HepG2 (cell line): ENCODE measurements at regions not wholly inside any gene's neighbourhood (a gene's known extent, or its start where the extent isn't known, plus 50 kb on each side); places are given as distances from the start of the nearest gene placed in this dataset.

Experiments
- ATAC-seq: fragments of 200-7000 bp; cut with Tn5 transposase; 3 replicates; pipeline ENCODE4 v1.9.1; 2020; ENCODE audit warnings: mild to moderate bottlenecking, moderate library complexity
- BruUV-seq: library from RNA; stranded (reverse); fragments of 400-500 nt; replicated peaks from 2 replicates; lab custom pipeline; 2021; lab: Mats Ljungman, UMichigan
- CTCF ChIA-PET: fragments of 300-600 bp; formaldehyde crosslinking; extraction: SDS; loops from one replicate; lab custom pipeline; 2021; ENCODE audit warnings: low total read pairs, inconsistent platforms, low intra/inter-chr PET ratio; lab: Yijun Ruan, JAX
- POLR2A ChIA-PET: fragments of 350-600 bp; sonication (Branson Sonifier 250); formaldehyde crosslinking; loops from one replicate; lab custom pipeline; 2020; ENCODE audit warnings: antibody characterized with exemption, inconsistent platforms; lab: Yijun Ruan, JAX
- DNase-seq: peaks from one replicate; pipeline ENCODE4 v3.0.0-alpha.2; 2015; ENCODE audit warnings: low spot score
- FAIRE-seq: peaks from 3 replicates; lab custom pipeline; 2011; peaks lifted over from hg19 to GRCh38; lab: Jason Lieb, UNC
- H2AFZ ChIP-seq: one replicate; pipeline ENCODE4 v1.6.1; 2011; ENCODE audit warnings: low read length, inconsistent platforms
- H3K27ac ChIP-seq: fragments of 300-600 bp; 3 replicates; pipeline ENCODE4 v1.8.0; 2011; ENCODE audit warnings: mixed run types, mild to moderate bottlenecking, mixed read lengths, low read length, inconsistent platforms; ENCODE audit not compliant: insufficient read depth; ENCODE audit errors: extremely low read length
- H3K27me3 ChIP-seq, 2 experiments: fragments of 200-600 bp in 1 of 2; 2 replicates in 1 of 2; 3 replicates in 1 of 2; pipeline versions ENCODE4 v1.6.0 to v1.8.0; 2011; ENCODE audit warnings: low read length in 2 of 2, mild to moderate bottlenecking in 2 of 2, moderate library complexity in 2 of 2, inconsistent platforms in 1 of 2; ENCODE audit not compliant: insufficient read depth in 2 of 2, control insufficient read depth in 1 of 2
- H3K36me3 ChIP-seq, 2 experiments: fragments of 200-600 bp in 1 of 2; replicated peaks in 1 of 2; 2 replicates in 1 of 2; 3 replicates in 1 of 2; pipeline versions ENCODE4 v1.5.1 to v1.8.0; 2011; ENCODE audit warnings: low read length in 2 of 2, inconsistent platforms in 1 of 2; ENCODE audit not compliant: insufficient read depth in 2 of 2, control insufficient read depth in 1 of 2
- H3K4me1 ChIP-seq: 2 replicates; pipeline ENCODE4 v1.5.1; 2012; ENCODE audit warnings: low read length, inconsistent platforms; ENCODE audit not compliant: insufficient read depth
- H3K4me2 ChIP-seq: 2 replicates; pipeline ENCODE4 v1.6.0; 2011; ENCODE audit warnings: low read depth, low read length, inconsistent platforms
- H3K4me3 ChIP-seq, 3 experiments: fragments of 200-600 bp in 1 of 3; sonication (generic), shearing (Covaris generic) in 1 of 3; replicated peaks in 1 of 3; 2 replicates each; pipeline ENCODE4 v1.5.1; 2011 to 2016; ENCODE audit warnings: low read length in 3 of 3, inconsistent platforms in 2 of 3, low read depth in 2 of 3, mild to moderate bottlenecking in 2 of 3, control low read depth in 1 of 3, mixed read lengths in 1 of 3; ENCODE audit not compliant: insufficient read depth in 1 of 3
- H3K79me2 ChIP-seq: one replicate; pipeline ENCODE4 v1.6.1; 2011; ENCODE audit warnings: low read length, inconsistent platforms; ENCODE audit not compliant: insufficient read depth
- H3K9ac ChIP-seq: 2 replicates; pipeline ENCODE4 v1.6.0; 2011; ENCODE audit warnings: mild to moderate bottlenecking, low read depth, low read length, inconsistent platforms; ENCODE audit not compliant: insufficient read depth
- H3K9me3 ChIP-seq: 2 replicates; pipeline ENCODE4 v1.5.1; 2012; ENCODE audit warnings: mild to moderate bottlenecking, low read length
- H4K20me1 ChIP-seq: 2 replicates; pipeline ENCODE4 v1.6.0; 2011; ENCODE audit warnings: inconsistent platforms, mild to moderate bottlenecking, low read length, moderate library complexity; ENCODE audit not compliant: insufficient read depth
- BHLHE40 ChIP-seq: IDR thresholded peaks from 2 replicates; pipeline ENCODE4 v1.6.1; 2011; ENCODE audit warnings: low read length, improper control_type of control experiment
- CREBL2 ChIP-seq: sonication (generic); formaldehyde crosslinking; IDR thresholded peaks from 2 replicates; pipeline ENCODE4 v1.8.1; 2023; ENCODE audit warnings: missing genetic modification reagents, mild to moderate bottlenecking, borderline replicate concordance
- NFYC ChIP-seq: IDR thresholded peaks from 2 replicates; pipeline ENCODE4 v1.6.1; 2016; ENCODE audit warnings: missing genetic modification reagents, missing compliant biosample characterization
- PITX1 ChIP-seq: sonication (generic); formaldehyde crosslinking; IDR thresholded peaks from 2 replicates; pipeline ENCODE4 v1.5.1; 2020; ENCODE audit warnings: mild to moderate bottlenecking, missing genetic modification reagents
- ZFP37 ChIP-seq: sonication (generic); formaldehyde crosslinking; IDR thresholded peaks from 2 replicates; pipeline ENCODE4 v1.4.0; 2020; ENCODE audit warnings: missing genetic modification reagents, borderline replicate concordance
- ZNF281 ChIP-seq: sonication (generic); formaldehyde crosslinking; IDR thresholded peaks from 2 replicates; pipeline ENCODE4 v1.4.0; 2020; ENCODE audit warnings: missing genetic modification reagents, borderline replicate concordance
- ZNF335 ChIP-seq: sonication (generic); formaldehyde crosslinking; IDR thresholded peaks from 2 replicates; pipeline ENCODE4 v1.4.0; 2020; ENCODE audit warnings: missing genetic modification reagents
- ZNF577 ChIP-seq: sonication (generic); formaldehyde crosslinking; IDR thresholded peaks from 2 replicates; pipeline ENCODE4 v1.4.0; 2020; ENCODE audit warnings: mild to moderate bottlenecking, low read depth, missing genetic modification reagents, borderline replicate concordance
- ZSCAN25 ChIP-seq: sonication (generic); formaldehyde crosslinking; IDR thresholded peaks from 2 replicates; pipeline ENCODE4 v1.8.0; 2022; ENCODE audit warnings: mild to moderate bottlenecking, missing genetic modification reagents
- WGBS: methylation state at CpG from one replicate; pipeline ENCODE4 v1.1.6; 2017; ENCODE audit warnings: low lambda C conversion rate; 5-methylcytosine and 5-hydroxymethylcytosine counted together
- in situ Hi-C: cut with HindIII; loops from 2 replicates; pipeline ENCODE4 v1.10.0; 2017; ENCODE audit warnings: low pct_unique_long_range_greater_than_20kb; ENCODE audit not compliant: extremely low pct_ligation_motif_present
- intact Hi-C: fragments of 100-400 bp; cut with micrococcal nuclease; formaldehyde crosslinking; loops from one replicate; pipeline ENCODE4 v1.10.0; 2022; ENCODE audit not compliant: unreplicated experiment
- TF ChIP-seq, protein P1 (sequence below): IDR thresholded peaks from 2 replicates; pipeline ENCODE4 v1.6.1; 2016; ENCODE audit warnings: low read depth
- TF ChIP-seq, protein P2 (sequence below): sonication (generic); formaldehyde crosslinking; IDR thresholded peaks from 2 replicates; pipeline ENCODE4 v1.4.0; 2020; ENCODE audit warnings: missing genetic modification reagents, borderline replicate concordance

DNA sequence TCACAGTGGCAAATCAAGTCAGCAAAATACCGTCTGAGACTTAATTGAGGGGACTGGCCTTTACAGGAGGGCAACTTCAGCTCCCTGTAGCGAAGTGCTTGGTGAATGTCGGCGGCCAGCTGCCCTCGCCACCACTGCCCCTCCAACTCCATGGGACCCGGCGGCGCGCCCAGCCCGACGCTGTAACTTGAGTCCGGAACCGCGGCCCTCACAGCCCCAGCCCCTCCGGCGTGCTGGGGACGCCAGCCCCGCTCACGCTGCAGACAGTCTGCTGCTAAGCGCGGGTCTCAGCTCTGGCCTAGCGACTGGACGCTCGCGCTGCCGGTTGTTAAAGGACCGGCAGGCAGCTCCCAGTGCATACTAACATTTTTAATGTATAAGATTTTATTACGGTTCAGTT lies 113.4 kb upstream of the NUPR2 start:
- DNase-seq, result no peak
- H3K4me2 ChIP-seq, result no peak overlapping the region
- ChIA-PET POLR2A (no interaction called here), CTCF (no interaction called here)
- H3K36me3 ChIP-seq, result no peaks in the 10 kb centered on the region
- intact Hi-C loops (no loop called here), in situ Hi-C loops (no loop called here)
- no peaks in the 10 kb centered on the region for H3K9me3 ChIP-seq
- TF ChIP-seq CREBL2 (no peak), ZNF335 (CRISPR knock-in tag) (no peak), ZSCAN25 (CRISPR knock-in tag) (no peak), NFYC (CRISPR knock-in tag) (no peak), BHLHE40 (no peak)
- TF ChIP-seq, protein P1, sequence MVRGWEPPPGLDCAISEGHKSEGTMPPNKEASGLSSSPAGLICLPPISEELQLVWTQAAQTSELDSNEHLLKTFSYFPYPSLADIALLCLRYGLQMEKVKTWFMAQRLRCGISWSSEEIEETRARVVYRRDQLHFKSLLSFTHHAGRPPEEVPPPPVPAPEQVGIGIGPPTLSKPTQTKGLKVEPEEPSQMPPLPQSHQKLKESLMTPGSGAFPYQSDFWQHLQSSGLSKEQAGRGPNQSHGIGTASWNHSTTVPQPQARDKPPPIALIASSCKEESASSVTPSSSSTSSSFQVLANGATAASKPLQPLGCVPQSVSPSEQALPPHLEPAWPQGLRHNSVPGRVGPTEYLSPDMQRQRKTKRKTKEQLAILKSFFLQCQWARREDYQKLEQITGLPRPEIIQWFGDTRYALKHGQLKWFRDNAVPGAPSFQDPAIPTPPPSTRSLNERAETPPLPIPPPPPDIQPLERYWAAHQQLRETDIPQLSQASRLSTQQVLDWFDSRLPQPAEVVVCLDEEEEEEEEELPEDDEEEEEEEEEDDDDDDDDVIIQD (CRISPR knock-in tag), result no peak
- H3K79me2 ChIP-seq, result no peaks in the 10 kb centered on the region
- no TSS peak for BruUV-seq
- no peak overlapping the region for H3K4me3 ChIP-seq
- 69% methylated on average over 15 of the region's 28 CpGs for WGBS
- H4K20me1 ChIP-seq, result no peaks in the 10 kb centered on the region
- H3K27ac ChIP-seq, result no peak overlapping the region
- H3K9ac ChIP-seq, result no peak overlapping the region
- H3K27me3 ChIP-seq, result no peaks in the 10 kb centered on the region
- no peak for FAIRE-seq
- no peaks in the 10 kb centered on the region for H3K4me1 ChIP-seq
- H2AFZ ChIP-seq, result no peak overlapping the region
- ATAC-seq, result no peak

GRCh38 chr7:56222866-56223265 lies 106.6 kb upstream of the NUPR2 start:
- Histone ChIP-seq H3K9ac (no peak overlapping the region), H3K4me3 (no peak overlapping the region), H3K27me3 (no peaks in the 10 kb centered on the region), H4K20me1 (no peaks in the 10 kb centered on the region), H3K27ac (no peak overlapping the region), H3K4me2 (no peak overlapping the region), H3K79me2 (no peaks in the 10 kb centered on the region), H3K36me3 (no peaks in the 10 kb centered on the region), H2AFZ (no peak overlapping the region), H3K4me1 (no peaks in the 10 kb centered on the region), H3K9me3 (no peaks in the 10 kb centered on the region)
- no peak for DNase-seq
- no peak for ATAC-seq
- POLR2A ChIA-PET, result no interaction called here
- in situ Hi-C loops (no loop called here), intact Hi-C loops (no loop called here)
- no TSS peak for BruUV-seq
- no peak for FAIRE-seq
- CTCF ChIA-PET, result no interaction called here
- 10% methylated on average over 6 of the region's 6 CpGs for WGBS
- TF ChIP-seq ZNF577 (no peak), ZFP37 (CRISPR knock-in tag) (no peak), ZNF281 (CRISPR knock-in tag) (no peak), PITX1 (CRISPR knock-in tag) (no peak)
- TF ChIP-seq, protein P2, sequence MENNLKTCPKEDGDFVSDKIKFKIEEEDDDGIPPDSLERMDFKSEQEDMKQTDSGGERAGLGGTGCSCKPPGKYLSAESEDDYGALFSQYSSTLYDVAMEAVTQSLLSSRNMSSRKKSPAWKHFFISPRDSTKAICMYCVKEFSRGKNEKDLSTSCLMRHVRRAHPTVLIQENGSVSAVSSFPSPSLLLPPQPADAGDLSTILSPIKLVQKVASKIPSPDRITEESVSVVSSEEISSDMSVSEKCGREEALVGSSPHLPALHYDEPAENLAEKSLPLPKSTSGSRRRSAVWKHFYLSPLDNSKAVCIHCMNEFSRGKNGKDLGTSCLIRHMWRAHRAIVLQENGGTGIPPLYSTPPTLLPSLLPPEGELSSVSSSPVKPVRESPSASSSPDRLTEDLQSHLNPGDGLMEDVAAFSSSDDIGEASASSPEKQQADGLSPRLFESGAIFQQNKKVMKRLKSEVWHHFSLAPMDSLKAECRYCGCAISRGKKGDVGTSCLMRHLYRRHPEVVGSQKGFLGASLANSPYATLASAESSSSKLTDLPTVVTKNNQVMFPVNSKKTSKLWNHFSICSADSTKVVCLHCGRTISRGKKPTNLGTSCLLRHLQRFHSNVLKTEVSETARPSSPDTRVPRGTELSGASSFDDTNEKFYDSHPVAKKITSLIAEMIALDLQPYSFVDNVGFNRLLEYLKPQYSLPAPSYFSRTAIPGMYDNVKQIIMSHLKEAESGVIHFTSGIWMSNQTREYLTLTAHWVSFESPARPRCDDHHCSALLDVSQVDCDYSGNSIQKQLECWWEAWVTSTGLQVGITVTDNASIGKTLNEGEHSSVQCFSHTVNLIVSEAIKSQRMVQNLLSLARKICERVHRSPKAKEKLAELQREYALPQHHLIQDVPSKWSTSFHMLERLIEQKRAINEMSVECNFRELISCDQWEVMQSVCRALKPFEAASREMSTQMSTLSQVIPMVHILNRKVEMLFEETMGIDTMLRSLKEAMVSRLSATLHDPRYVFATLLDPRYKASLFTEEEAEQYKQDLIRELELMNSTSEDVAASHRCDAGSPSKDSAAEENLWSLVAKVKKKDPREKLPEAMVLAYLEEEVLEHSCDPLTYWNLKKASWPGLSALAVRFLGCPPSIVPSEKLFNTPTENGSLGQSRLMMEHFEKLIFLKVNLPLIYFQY, result no peak
